ENCODE measurements at regions not wholly inside any gene's neighbourhood (a gene's known extent, or its start where the extent isn't known, plus 50 kb on each side); places are given as distances from the start of the nearest gene placed in this dataset.

- intact Hi-C loops (cut with micrococcal nuclease), result no loop called here
- ATAC-seq (no peak), DNase-seq (no peak)
Measured at GRCh38 chr22:22740560-22741276, 96.3 kb downstream of the GGTLC2 start.

- DNase-seq, result no peak
- intact Hi-C loops (cut with micrococcal nuclease), result no loop called here
- no peak for ATAC-seq
Measured at GRCh38 chr22:22741843-22742242, 97.4 kb downstream of the GGTLC2 start.

GRCh38 chr22:22742641-22743040 is 98.2 kb downstream of the GGTLC2 start:
- intact Hi-C loops (cut with micrococcal nuclease), result no loop called here
- ATAC-seq (no peak), DNase-seq (no peak)

DNA sequence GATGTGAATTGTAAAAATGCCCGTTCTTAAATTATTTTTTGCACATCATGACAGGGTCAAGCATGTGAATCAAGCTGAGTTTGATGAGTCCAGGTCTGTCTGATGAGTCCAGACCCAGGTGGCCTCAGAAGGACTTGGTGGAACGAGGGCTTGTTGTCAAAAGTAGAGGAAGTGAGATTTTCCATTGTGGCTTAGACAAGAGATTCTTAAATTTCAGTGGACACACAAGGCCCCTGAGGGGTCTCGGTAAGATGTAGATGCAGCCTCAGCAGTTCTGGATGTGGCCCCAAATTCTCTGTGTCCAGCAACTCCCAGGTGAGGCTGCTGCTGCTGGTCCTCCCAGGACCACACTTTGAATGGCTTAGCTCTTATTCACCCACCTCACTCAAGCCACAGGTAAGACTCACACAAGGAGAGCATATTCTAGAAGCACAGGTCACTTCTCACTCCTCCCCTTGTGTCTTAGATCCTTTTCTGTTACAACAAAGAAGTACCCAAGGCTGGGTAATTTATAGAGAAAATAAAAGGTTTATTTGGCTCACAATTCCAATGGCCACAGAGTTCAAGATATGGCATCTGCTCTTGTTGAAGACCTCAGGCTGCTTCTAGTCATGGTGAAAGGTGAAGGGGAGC is 98.8 kb downstream of the GGTLC2 start:
- ATAC-seq, result no peak
- DNase-seq, result no peak
- intact Hi-C loops (cut with micrococcal nuclease), result no loop called here

DNA sequence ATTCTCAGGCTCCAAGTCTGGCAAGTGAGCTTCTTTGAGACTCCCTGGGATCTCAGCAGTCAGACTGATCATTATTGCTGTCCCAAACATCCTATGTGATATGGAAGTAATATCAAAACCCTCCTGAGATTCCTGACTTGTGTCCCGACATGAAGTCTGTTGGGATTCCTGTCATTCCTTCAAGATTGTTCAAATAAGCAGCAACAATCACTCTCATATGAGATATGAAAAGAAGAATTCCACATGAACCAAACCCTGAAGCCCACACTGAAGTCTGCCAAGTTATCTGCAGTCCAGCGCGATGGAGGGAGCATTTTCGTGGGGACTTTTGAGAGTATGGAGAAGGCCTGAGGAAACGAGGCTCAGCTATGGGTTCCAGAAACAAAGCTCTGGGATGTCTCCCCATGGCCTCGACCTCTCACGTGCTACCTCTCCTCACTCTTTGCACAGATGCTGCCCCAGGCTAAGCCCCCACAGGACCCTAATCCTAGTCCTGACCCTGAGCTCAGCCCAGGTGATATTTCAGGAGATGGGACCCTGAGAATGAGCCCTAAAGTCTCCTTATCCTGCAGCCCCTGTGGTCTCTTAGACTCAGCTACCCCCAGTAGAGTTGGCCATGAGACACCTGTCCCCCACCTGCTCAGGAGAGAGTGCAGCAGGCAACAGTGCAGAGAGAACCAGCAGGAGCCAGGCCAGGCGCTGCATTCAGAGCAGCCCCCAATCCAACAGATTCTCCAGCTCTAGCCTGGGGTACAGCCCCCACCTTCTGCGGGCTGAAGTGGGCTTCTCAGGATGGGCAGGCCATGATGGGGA is 100.2 kb downstream of the GGTLC2 start:
- intact Hi-C loops (cut with micrococcal nuclease), result no loop called here
- no peak for ATAC-seq
- DNase-seq, result no peak

- intact Hi-C loops (cut with micrococcal nuclease), result no loop called here
- no peak for ATAC-seq
- DNase-seq, result peak; percentile 46
Measured at GRCh38 chr22:22745225-22746060, 101.0 kb downstream of the GGTLC2 start.

DNA sequence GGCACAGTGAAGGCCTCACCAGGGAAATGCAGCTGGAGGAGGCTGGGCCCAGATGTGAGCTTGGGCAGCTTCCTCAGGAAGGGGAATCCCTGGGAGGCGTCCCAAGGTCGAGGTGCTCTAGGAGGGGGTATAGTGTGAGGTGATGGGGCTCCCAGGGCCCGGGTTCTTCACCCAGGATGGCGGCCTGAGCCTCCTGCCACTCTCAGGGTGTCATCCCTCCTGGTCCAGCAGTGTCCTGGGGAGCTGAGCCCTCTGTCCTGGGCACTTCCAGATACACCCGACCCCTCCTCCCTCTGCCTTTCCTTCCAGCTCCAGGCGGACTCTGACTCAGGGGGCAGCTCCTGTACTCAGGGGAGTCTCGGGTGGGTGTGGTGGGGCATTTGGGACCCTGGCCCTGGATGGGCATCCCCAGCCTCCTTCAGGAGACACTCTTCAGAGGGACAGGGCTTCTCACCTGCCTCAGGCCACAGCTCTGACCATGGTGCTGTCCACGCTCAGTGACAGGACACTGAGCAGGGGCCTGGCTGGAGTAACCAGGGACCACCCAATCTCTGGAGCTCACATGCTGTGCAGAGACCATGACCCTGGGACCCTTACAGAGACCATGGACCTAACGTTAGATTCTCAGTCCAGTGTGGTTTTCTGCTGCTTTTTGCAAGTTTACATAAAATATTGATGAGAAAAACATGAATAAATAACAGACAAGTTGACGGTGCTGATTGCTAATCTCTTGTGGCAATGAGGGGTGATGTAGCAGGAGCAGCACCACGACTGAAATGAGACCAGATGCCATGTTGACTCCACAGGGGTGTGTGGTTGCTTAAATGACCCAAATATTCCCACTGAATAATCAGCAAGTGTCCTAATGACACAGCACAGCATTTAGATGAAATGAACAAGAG is 101.9 kb downstream of the GGTLC2 start:
- DNase-seq (no peak), ATAC-seq (no peak)
- intact Hi-C loops (cut with micrococcal nuclease), result no loop called here

DNA sequence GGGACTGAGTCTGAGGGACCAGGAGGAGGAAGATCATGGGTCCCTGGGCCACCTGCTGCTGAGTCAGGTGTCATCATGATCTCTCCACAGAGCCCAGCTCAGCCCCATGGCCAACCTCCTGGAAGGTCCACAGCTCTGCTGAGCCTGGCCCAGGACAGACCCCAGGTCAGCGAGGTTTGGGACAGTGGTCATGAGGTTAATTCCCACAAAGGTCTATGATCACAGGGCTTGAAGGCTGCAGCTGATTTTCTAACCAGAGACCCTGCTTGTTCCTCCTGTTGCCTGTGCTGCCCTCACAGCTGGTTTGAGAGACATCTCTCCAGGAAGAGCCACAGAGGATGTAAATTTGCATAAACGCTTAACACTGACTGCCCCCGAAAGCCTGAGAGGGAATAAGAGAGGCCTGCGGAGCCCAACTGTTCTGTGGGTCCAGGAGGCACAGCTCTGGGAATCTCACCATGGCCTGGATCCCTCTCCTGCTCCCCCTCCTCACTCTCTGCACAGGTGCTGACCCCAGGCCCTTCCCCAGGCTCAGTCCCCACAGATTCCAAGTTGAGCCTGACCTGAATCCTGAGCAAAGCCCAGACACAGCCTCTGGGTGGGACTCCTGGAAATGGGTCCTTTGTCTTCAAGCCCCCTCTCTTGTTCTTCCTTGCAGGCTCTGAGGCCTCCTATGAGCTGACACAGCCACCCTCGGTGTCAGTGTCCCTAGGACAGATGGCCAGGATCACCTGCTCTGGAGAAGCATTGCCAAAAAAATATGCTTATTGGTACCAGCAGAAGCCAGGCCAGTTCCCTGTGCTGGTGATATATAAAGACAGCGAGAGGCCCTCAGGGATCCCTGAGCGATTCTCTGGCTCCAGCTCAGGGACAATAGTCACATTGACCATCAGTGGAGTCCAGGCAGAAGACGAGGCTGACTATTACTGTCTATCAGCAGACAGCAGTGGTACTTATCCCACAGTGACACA is 102.8 kb downstream of the GGTLC2 start:
- intact Hi-C loops (cut with micrococcal nuclease), result no loop called here
- no peak for DNase-seq
- ATAC-seq, result no peak

DNA sequence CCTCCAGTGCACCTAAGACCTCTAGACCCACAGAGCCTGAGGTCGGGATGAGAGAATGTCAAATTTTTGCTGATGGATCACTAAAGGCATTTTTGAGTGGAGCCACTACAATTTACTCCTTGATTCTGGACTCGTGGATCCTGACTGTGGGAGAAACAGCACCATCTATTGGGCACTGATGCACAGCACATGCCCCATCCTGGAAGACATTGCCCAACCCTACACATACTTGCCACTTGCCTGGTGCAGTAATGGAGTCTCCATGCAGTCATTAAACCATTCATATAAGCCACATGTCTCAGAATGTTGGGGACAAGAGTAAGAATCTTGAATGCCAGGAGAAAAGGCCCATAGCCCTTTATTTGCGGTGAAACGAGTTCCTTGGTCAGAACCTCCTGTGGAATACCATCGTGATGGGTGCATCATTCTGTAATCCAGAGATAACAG is 103.9 kb downstream of the GGTLC2 start:
- ATAC-seq (peak; percentile 81), DNase-seq (no peak)
- intact Hi-C loops (cut with micrococcal nuclease), result no loop called here

DNA sequence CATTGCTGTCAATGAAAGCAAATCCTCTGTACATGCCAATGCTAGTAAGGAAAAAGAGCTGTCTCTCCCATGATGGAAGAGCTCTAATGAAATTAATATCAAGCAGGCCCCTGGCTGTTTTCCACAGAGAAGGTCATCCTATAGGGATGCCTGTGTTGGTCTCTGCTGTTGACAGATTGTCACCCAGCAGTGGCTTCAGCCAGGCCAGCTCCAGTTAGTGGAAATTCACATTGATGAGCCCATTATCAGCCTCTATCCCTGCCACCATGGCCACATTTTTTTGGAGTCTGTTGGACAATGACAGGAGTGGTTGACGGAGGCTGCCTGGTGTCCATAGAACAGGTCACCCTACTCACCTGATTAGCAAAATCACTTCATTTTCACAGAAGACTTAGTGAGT is 104.3 kb downstream of the GGTLC2 start:
- ATAC-seq (no peak), DNase-seq (no peak)
- intact Hi-C loops (cut with micrococcal nuclease), result no loop called here

DNA sequence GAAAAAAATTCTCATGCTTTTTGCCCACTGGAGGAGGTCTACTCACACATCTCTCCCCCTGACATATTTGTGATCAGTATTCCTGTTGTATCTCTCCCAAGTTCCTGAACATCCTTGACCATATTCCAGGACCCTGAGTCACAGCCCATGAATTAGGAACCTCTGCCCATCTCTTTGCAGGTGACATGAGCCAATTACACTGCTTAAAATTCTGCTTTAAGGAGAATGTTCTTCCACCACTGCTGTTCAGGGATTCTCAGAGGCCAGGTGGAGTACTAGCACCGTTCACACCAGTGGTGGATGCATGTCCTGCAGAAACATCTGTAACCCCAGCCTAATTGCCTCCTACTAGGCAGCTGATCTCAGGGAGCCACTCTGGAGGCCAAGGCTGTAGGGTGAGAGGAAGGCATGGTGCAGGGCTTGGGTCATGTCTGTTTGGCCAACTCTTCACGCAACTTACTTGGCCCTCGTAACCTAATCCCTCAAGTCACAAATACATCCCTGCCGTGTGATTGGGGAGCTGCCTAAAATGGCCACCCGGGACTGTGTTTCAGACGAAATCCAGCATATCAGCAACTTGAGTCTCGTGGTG is 104.8 kb downstream of the GGTLC2 start:
- intact Hi-C loops (cut with micrococcal nuclease), result no loop called here
- ATAC-seq, result no peak
- DNase-seq, result no peak

DNA sequence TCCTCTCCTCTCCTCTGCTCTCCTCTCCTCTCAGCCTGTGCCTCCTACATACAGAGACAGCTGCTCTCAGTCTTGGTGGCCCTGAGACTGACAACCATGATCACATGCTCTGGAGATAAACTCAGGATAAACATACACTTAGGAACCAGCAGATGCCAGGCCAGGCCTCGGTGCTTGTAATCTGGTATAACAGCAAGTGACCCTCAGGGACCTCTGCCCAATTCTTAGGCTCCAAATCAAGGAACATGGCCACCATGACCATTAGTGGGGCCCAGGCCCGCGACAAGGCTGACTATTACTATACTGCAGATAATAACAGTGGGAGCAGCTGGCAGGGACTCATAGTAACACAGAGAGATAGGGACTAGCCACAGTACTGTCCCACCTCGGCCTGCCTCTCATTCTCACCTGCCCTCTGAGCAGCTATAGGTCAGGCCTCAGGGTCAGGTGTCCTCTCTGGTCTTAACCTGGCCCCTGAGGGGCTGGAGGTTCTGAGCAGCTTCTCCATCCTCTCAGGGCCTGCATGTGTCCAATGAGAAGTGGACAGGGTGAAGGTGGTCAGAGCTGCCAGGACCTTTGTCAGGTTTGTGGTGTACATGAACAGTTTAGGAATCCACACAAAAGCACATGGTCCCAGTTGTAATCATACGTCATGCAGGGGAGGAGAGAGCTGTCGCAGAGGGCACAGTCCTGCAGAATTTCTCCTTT is 106.1 kb downstream of the GGTLC2 start:
- no peak for ATAC-seq
- intact Hi-C loops (cut with micrococcal nuclease), result no loop called here
- DNase-seq, result no peak

DNA sequence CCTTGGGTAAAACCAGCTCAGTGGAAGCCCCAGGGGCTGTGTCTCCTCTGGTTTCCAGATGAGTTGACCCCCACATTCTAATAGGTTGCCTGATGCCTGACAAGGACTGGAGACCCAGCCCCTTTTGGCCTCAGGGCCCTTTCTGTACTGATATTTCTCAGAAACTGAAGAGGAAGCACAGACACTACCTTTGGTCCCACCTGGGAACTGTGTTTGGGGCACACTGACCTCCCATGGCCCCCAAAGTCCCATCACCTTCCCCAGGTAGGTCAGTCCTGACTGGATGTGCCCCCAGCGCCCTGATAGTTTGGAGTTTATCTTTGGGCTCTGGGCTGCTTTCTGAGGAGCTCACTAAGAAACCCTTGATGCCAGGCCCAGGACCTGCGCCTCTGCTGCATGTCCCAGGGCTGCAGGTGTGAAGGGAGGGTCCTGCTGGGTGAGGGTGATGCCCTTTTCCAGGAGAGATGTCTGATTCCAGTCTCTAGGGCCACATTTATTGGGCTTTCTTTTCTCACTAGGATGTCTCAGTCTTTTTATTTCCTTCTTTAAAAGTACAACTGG is 106.7 kb downstream of the GGTLC2 start:
- intact Hi-C loops (cut with micrococcal nuclease), result no loop called here
- DNase-seq (no peak), ATAC-seq (no peak)

DNA sequence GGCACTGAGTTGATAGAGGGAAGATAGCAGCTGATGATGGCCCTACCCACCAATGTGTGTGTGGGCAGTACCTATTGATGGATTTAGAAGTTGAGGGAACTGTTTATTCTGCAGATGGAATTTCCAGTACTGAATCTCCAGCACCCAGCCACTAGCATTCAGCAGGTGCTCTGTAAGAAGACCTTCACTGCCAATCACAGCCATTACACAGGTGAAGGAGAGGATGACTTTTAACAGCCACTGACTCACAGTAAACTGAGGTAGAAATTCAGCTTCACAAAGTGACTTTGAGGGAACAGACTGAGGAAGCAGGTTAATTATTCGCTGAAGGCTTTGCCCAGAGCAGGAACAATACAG is 107.8 kb downstream of the GGTLC2 start:
- no peak for DNase-seq
- intact Hi-C loops (cut with micrococcal nuclease), result no loop called here
- no peak for ATAC-seq

DNA sequence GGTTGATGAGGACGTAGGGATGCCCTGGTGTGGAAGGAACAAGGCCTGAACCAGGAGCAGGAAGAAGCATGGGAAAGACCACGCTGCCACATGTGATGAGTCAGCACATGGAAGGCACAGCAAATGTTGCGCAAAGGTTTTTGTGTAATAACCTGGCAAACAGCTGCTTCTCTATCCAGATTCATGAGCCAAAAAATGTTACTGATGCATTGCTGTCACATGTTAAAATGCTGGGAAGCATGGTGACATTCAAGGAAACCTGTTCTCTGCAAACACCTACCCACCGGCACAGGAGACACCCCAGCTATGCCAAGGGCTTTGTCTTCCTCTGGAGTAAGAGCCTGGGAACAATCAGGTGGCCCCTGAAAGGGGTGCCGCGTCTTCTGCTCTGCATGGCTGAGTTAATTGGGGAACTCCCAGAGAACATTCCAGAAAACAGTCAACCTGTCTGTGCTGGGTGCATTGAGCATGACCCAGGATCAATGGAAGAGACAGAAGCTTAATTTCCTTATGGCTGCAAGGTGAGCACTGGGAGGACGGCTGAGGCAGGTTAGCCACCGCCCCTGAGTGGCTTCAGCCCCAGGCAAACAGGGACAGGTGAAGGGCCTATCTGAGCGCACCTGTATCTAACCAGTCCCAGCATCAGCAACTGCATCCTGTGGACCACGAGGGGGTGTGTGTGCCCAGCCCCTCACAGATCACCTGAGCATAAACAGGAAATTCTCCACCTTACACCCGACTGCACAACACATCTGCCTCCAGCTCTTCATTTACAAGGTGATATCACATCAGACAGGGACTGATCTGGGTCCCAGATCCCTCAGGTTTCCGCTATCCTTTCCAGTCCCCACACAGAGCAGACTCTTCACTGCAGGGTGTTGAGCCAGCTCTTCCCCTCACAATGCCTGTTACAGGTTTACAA is 108.4 kb downstream of the GGTLC2 start:
- intact Hi-C loops (cut with micrococcal nuclease), result no loop called here
- no peak for DNase-seq
- ATAC-seq, result peak; percentile 14
